ENCODE measurements at regions not wholly inside any gene's neighbourhood (a gene's known extent, or its start where the extent isn't known, plus 50 kb on each side); places are given as distances from the start of the nearest gene placed in this dataset.

GRCh38 chr22:47269516-47270088, 507.2 kb downstream of the TBC1D22A start:
- intact Hi-C loops (cut with DNase I): no loop called here

DNA sequence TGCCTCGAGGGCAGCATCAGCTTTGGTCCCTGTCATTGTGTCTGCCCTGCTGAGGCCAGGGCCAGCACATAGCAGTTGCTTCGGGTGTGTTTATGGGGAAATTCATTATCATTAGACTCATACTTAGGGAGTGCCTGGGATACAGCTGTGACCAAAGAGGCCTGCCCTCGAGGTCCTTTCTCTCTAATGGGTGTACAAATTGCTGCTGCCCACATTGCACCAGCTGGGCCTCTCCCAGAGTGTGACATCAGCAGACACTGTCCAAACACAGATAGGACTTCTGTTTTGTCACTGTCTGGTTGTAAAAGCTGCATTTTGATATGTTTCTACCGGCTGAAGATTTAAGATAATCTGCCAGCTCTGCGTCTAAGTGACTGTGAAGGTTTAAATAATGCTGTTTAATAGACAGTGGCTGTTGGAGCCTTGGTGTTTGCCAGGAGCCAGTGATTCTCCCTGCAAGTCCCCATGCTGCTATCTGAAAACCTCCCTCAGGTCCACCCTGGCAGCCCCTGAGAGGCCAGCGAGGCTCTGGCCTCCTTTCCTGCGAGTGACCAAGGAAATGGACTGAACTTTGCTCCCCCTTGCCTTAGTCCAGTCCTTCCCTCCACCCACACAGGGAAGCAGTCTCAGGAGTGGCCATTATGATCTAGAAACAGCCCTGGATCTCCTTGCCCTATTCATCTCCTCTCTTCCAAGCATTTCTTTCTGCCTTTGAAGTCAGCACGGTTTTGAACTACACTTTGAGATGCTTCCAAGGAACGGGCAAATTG, 505.2 kb downstream of the TBC1D22A start:
- Histone ChIP-seq H3K27me3 (ENCODE audit: insufficient read depth in 3 of 3, low read length in 2 of 3) (peaks cover 0 to 1% (median 0%) of the 10 kb centered on the region in 3 donors), H3K9me3 (no peaks in the 10 kb centered on the region), H3K27ac (no peak overlapping the region), H3K4me1 (no peaks in the 10 kb centered on the region), H3K36me3 (ENCODE audit: insufficient read depth in 1 of 2, low read depth in 1 of 2) (no peaks in the 10 kb centered on the region), H3K4me3 (no peak overlapping the region)
- ATAC-seq: no peak
- intact Hi-C loops (cut with DNase I): no loop called here
- DNase-seq: no peak
- 46 to 56% (median 56%) methylated on average over 9 of the region's 9 CpGs for WGBS, 3 donors
- no peak for TF ChIP-seq CTCF (IDR thresholded peaks at IDR 0.05)

More at GRCh38 chr22:47269516-47270088, 507.2 kb downstream of the TBC1D22A start:
- H3K36me3 ChIP-seq (ENCODE audit: insufficient read depth in 1 of 2, low read depth in 1 of 2): no peaks in the 10 kb centered on the region
- H3K27me3 ChIP-seq (ENCODE audit: insufficient read depth in 3 of 3, low read length in 2 of 3): no peaks in the 10 kb centered on the region
- TF ChIP-seq CTCF (IDR thresholded peaks at IDR 0.05): no peak
- no peak overlapping the region for H3K4me3 ChIP-seq
- WGBS, 3 donors: 79 to 82% (median 81%) methylated on average over 6 of the region's 6 CpGs
- ATAC-seq (no peak), DNase-seq (no peak)
- H3K9me3 ChIP-seq: no peaks in the 10 kb centered on the region
- no peak overlapping the region for H3K27ac ChIP-seq
- H3K4me1 ChIP-seq: no peaks in the 10 kb centered on the region

DNA sequence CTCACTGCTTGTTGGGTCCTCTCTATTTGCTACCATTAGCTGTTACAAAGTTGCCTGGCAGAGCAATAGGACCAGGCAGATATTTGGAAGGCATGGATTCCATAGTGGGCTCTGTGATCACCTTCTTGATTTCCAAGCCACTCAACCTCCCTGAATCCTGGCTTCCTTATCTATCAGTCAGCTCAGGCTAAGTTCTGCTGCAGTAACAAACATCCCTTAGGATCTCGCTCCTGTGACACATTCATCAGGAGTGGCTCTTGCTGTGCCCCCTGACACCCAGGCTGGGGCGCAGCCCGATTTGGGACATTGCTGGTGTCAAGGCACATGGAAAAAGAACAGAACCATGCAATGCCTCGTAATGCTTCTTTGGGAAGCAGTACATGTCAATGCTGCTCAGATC, 503.9 kb downstream of the TBC1D22A start:
- WGBS, 3 donors: 85 to 90% (median 86%) methylated on average over 4 of the region's 4 CpGs
- Histone ChIP-seq H3K27me3 (ENCODE audit: insufficient read depth in 3 of 3, low read length in 2 of 3) (peaks cover 0 to 5% (median 0%) of the 10 kb centered on the region in 3 donors), H3K27ac (no peak overlapping the region), H3K4me3 (no peak overlapping the region), H3K36me3 (ENCODE audit: insufficient read depth in 1 of 2, low read depth in 1 of 2) (no peaks in the 10 kb centered on the region), H3K4me1 (no peaks in the 10 kb centered on the region), H3K9me3 (no peaks in the 10 kb centered on the region)
- ATAC-seq (no peak), DNase-seq (no peak)
- no peak for TF ChIP-seq CTCF (IDR thresholded peaks at IDR 0.05)
- intact Hi-C loops (cut with DNase I): no loop called here

DNA sequence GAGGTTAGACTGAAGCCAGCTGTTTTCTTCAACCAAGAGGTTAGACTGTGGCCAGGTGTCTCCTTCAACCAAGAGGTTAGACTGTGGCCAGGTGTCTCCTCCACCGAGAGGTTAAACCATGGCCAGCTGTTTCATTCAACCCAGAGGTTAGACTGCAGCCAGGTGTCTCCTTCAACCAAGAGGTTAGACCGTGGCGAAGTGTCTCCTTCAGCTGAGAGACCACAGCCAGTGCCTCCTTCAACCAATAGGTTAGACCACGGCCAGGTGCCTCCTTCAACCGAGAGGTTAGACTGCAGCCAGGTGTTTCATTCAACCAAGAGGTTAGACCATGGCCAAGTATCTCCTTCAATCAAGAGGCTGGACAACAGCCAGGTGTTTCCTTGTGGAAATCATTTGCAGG, 498.1 kb downstream of the TBC1D22A start:
- no peaks in the 10 kb centered on the region for H3K9me3 ChIP-seq
- TF ChIP-seq CTCF (IDR thresholded peaks at IDR 0.05): no peak
- ATAC-seq (no peak), DNase-seq (no peak)
- no peak overlapping the region for H3K4me3 ChIP-seq
- H3K4me1 ChIP-seq: no peaks in the 10 kb centered on the region
- 63 to 76% (median 72%) methylated on average over 5 of the region's 5 CpGs for WGBS, 3 donors
- H3K36me3 ChIP-seq (ENCODE audit: insufficient read depth in 1 of 2, low read depth in 1 of 2): no peaks in the 10 kb centered on the region
- intact Hi-C loops (cut with DNase I): no loop called here
- H3K27ac ChIP-seq: no peak overlapping the region
- H3K27me3 ChIP-seq (ENCODE audit: insufficient read depth in 3 of 3, low read length in 2 of 3): peaks cover 0 to 5% (median 0%) of the 10 kb centered on the region in 3 donors

Measured in psoas muscle (tissue), 7 donors.